ENCODE measurements at regions not wholly inside any gene's neighbourhood (a gene's known extent, or its start where the extent isn't known, plus 50 kb on each side); places are given as distances from the start of the nearest gene placed in this dataset.
A peak's percentile ranks its signal among the peaks of the same experiment; 100 is the strongest.

- H4K8ac ChIP-seq (ENCODE audit: low read depth, low read length): no peak overlapping the region
- H3K23ac ChIP-seq (ENCODE audit: low read length): no peak overlapping the region
- H3K27ac ChIP-seq (ENCODE audit: low read depth, low read length): no peak overlapping the region
- peak; percentile 61 for DNase-seq
- no peak overlapping the region for H2BK5ac ChIP-seq (ENCODE audit: low read length)
- no peaks in the 10 kb centered on the region for H3K27me3 ChIP-seq (ENCODE audit: insufficient read depth, low read length, poor library complexity)
- no peak overlapping the region for H3K56ac ChIP-seq (ENCODE audit: low read length)
- H2BK15ac ChIP-seq (replicated peaks; ENCODE audit: low read depth): no peak overlapping the region
- no peaks in the 10 kb centered on the region for H3K4me1 ChIP-seq (ENCODE audit: control insufficient read depth, low read depth, low read length)
- no peaks in the 10 kb centered on the region for H3K79me1 ChIP-seq (ENCODE audit: low read length)
- H2BK120ac ChIP-seq (ENCODE audit: low read depth, low read length): no peak overlapping the region
- no peaks in the 10 kb centered on the region for H3K36me3 ChIP-seq (ENCODE audit: control insufficient read depth, insufficient read depth, low read length)
- no CpG with 5 or more reads among the region's 6 CpGs for WGBS (ENCODE audit: extremely low coverage, insufficient coverage, low lambda C conversion rate)
- H2AK5ac ChIP-seq (ENCODE audit: low read length): peak overlapping the region; percentile 9
- no peak overlapping the region for H3K4me3 ChIP-seq (ENCODE audit: low read length)
- H3K4ac ChIP-seq (ENCODE audit: low read depth, low read length): no peak overlapping the region
- H4K5ac ChIP-seq (ENCODE audit: low read length): no peak overlapping the region
- H3K4me2 ChIP-seq (ENCODE audit: low read length): no peak overlapping the region
- H3K9ac ChIP-seq (ENCODE audit: low read length): no peak overlapping the region
- H3K79me2 ChIP-seq (ENCODE audit: control insufficient read depth, insufficient read depth, low read length): no peaks in the 10 kb centered on the region
- no peak overlapping the region for H3K18ac ChIP-seq (ENCODE audit: low read length)
Measured at GRCh38 chr3:161559177-161559998, 62.8 kb downstream of the OTOL1 start.

DNA sequence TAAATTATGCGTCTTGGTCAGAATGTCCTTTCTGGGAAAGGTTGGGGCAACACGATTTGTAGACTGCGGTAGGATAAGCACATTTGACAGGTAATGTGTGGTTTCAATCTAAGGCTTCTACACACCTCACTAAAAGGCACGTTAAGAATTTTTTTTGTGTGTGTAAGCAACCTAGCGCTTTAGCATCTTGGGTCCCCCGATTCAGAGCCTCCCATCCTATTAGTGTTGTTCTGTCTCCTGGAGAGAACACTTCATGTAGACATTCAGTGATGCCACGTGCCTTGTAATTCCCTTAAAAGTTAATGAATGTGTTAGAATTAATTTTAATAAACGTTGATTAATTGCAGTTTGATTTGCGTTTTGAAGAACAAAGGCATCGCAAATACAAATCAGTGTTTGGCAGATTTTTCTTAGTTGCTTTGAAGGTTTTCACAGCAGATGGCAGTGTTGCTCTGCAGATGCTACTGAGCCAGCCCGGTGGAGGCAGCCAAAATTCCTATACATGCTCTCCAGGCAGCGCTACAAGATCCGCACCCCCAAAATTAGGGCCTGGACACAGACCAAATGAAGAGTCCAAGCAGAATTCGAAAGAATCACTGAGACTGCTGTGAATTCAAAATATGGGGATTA is 63.5 kb downstream of the OTOL1 start:
- no peak overlapping the region for H3K4me3 ChIP-seq (ENCODE audit: low read length)
- peak overlapping the region; percentile 9 for H2AK5ac ChIP-seq (ENCODE audit: low read length)
- no peak overlapping the region for H2BK120ac ChIP-seq (ENCODE audit: low read depth, low read length)
- no peak overlapping the region for H3K9ac ChIP-seq (ENCODE audit: low read length)
- no peaks in the 10 kb centered on the region for H3K27me3 ChIP-seq (ENCODE audit: insufficient read depth, low read length, poor library complexity)
- no peaks in the 10 kb centered on the region for H3K36me3 ChIP-seq (ENCODE audit: control insufficient read depth, insufficient read depth, low read length)
- H4K5ac ChIP-seq (ENCODE audit: low read length): no peak overlapping the region
- DNase-seq: peak; percentile 70
- H2BK15ac ChIP-seq (replicated peaks; ENCODE audit: low read depth): no peak overlapping the region
- H3K79me1 ChIP-seq (ENCODE audit: low read length): no peaks in the 10 kb centered on the region
- no peaks in the 10 kb centered on the region for H3K4me1 ChIP-seq (ENCODE audit: control insufficient read depth, low read depth, low read length)
- no CpG with 5 or more reads among the region's 14 CpGs for WGBS (ENCODE audit: extremely low coverage, insufficient coverage, low lambda C conversion rate)
- no peak overlapping the region for H3K4ac ChIP-seq (ENCODE audit: low read depth, low read length)
- H3K4me2 ChIP-seq (ENCODE audit: low read length): no peak overlapping the region
- no peak overlapping the region for H3K18ac ChIP-seq (ENCODE audit: low read length)
- no peak overlapping the region for H3K23ac ChIP-seq (ENCODE audit: low read length)
- no peak overlapping the region for H3K27ac ChIP-seq (ENCODE audit: low read depth, low read length)
- no peak overlapping the region for H3K56ac ChIP-seq (ENCODE audit: low read length)
- no peak overlapping the region for H4K8ac ChIP-seq (ENCODE audit: low read depth, low read length)
- H3K79me2 ChIP-seq (ENCODE audit: control insufficient read depth, insufficient read depth, low read length): no peaks in the 10 kb centered on the region
- H2BK5ac ChIP-seq (ENCODE audit: low read length): no peak overlapping the region

DNA sequence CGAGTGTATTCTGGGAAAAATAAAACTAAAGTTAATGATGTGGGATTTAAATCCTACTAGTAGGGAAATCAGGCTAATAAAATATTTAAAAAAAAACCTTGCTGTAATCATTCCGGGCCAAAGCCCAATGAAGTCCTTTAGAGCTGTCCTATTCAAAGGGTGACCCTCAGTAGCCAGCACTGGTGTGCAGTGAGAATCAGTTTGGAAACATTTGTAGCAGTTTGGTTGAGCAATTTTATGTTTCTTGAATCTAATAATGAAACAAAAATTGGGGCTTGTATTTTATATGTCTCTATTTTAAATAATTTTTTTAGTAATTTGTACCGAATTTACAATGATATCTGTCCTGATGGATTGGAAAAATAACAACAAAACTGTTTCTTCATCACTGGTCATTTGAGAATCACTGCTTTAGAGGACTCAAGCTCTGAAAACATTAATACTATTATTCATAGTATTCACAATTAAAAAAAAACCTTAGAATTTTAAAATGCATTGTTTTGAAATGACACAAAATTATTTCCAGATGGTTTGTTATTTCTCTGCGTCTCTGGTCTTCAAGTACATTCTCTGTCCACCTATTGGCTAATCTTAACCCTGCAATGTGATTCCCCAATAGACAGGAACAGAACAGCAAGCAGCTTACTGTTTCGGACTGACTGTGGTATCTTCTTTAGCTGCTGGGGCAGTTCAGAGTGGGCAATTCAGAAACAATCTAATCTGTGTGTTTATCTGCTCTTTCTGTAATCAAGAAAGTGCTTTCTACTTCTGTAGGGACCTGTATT is 71.2 kb downstream of the OTOL1 start:
- Histone ChIP-seq H3K18ac (ENCODE audit: low read length) (no peak overlapping the region), H4K8ac (ENCODE audit: low read depth, low read length) (no peak overlapping the region), H3K79me1 (ENCODE audit: low read length) (no peaks in the 10 kb centered on the region), H3K23ac (ENCODE audit: low read length) (no peak overlapping the region), H2AK5ac (ENCODE audit: low read length) (no peak overlapping the region), H2BK120ac (ENCODE audit: low read depth, low read length) (no peak overlapping the region), H2BK5ac (ENCODE audit: low read length) (no peak overlapping the region), H3K4me2 (ENCODE audit: low read length) (no peak overlapping the region), H3K9ac (ENCODE audit: low read length) (no peak overlapping the region), H2BK15ac (replicated peaks; ENCODE audit: low read depth) (no peak overlapping the region), H3K4me3 (ENCODE audit: low read length) (no peak overlapping the region), H3K36me3 (ENCODE audit: control insufficient read depth, insufficient read depth, low read length) (no peaks in the 10 kb centered on the region), H3K56ac (ENCODE audit: low read length) (no peak overlapping the region), H3K27me3 (ENCODE audit: insufficient read depth, low read length, poor library complexity) (no peaks in the 10 kb centered on the region), H4K5ac (ENCODE audit: low read length) (no peak overlapping the region), H3K27ac (ENCODE audit: low read depth, low read length) (no peak overlapping the region), H3K4me1 (ENCODE audit: control insufficient read depth, low read depth, low read length) (no peaks in the 10 kb centered on the region), H3K79me2 (ENCODE audit: control insufficient read depth, insufficient read depth, low read length) (no peaks in the 10 kb centered on the region), H3K4ac (ENCODE audit: low read depth, low read length) (no peak overlapping the region)
- DNase-seq: peak; percentile 12
- no CpG with 5 or more reads among the region's 5 CpGs for WGBS (ENCODE audit: extremely low coverage, insufficient coverage, low lambda C conversion rate)

DNA sequence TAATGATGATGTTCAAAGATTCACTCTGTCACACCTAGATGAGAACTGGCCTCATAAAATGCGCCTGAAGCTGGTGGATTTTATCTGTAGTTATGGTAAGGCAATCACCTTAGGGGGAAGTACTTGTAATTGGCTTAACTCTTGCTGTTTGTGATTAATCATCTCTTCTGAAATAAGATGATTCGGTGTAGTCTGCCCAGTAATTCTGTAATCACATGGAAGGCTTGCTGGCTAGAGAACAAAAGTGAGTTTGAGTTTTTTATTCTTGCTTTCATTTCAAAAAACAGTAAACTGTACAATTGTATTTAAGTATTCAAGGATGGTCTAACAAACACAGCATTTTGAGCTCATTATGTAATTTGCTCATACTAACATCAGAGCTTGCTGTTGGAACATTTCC is 72.1 kb downstream of the OTOL1 start:
- Histone ChIP-seq H2BK15ac (replicated peaks; ENCODE audit: low read depth) (no peak overlapping the region), H3K56ac (ENCODE audit: low read length) (no peak overlapping the region), H3K4me2 (ENCODE audit: low read length) (no peak overlapping the region), H3K79me2 (ENCODE audit: control insufficient read depth, insufficient read depth, low read length) (no peaks in the 10 kb centered on the region), H4K5ac (ENCODE audit: low read length) (no peak overlapping the region), H2BK5ac (ENCODE audit: low read length) (no peak overlapping the region), H3K23ac (ENCODE audit: low read length) (no peak overlapping the region), H3K4me3 (ENCODE audit: low read length) (no peak overlapping the region), H2AK5ac (ENCODE audit: low read length) (no peak overlapping the region), H3K9ac (ENCODE audit: low read length) (no peak overlapping the region), H3K4me1 (ENCODE audit: control insufficient read depth, low read depth, low read length) (no peaks in the 10 kb centered on the region), H4K8ac (ENCODE audit: low read depth, low read length) (no peak overlapping the region), H3K79me1 (ENCODE audit: low read length) (no peaks in the 10 kb centered on the region), H3K4ac (ENCODE audit: low read depth, low read length) (no peak overlapping the region), H3K36me3 (ENCODE audit: control insufficient read depth, insufficient read depth, low read length) (no peaks in the 10 kb centered on the region), H2BK120ac (ENCODE audit: low read depth, low read length) (no peak overlapping the region), H3K18ac (ENCODE audit: low read length) (no peak overlapping the region), H3K27me3 (ENCODE audit: insufficient read depth, low read length, poor library complexity) (no peaks in the 10 kb centered on the region), H3K27ac (ENCODE audit: low read depth, low read length) (no peak overlapping the region)
- no peak for DNase-seq
- WGBS (ENCODE audit: extremely low coverage, insufficient coverage, low lambda C conversion rate): no CpG with 5 or more reads among the region's 2 CpGs

DNA sequence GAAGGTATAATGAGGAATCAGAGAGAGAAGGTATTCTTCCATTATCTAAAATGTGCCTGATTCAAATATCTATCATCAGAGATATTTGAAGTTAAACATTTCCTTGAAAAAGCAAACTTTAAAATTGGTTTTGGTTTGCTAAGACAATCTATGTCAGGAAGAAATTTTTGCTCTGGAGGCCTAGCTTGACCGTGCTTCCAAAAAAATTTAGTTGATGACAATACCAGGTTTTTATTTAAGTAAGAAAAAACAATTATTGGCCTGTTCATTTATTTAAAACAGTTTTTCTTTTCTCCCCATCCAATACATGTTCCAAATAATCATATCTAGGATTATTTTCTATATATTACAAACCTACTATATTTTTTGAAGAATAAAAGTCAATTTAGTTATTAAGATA is 75.3 kb downstream of the OTOL1 start:
- no CpG with 5 or more reads among the region's 1 CpG for WGBS (ENCODE audit: extremely low coverage, insufficient coverage, low lambda C conversion rate)
- H2BK120ac ChIP-seq (ENCODE audit: low read depth, low read length): no peak overlapping the region
- H3K79me2 ChIP-seq (ENCODE audit: control insufficient read depth, insufficient read depth, low read length): no peaks in the 10 kb centered on the region
- H3K79me1 ChIP-seq (ENCODE audit: low read length): no peaks in the 10 kb centered on the region
- no peak overlapping the region for H3K9ac ChIP-seq (ENCODE audit: low read length)
- no peak overlapping the region for H3K18ac ChIP-seq (ENCODE audit: low read length)
- H3K23ac ChIP-seq (ENCODE audit: low read length): no peak overlapping the region
- no peak overlapping the region for H3K4me2 ChIP-seq (ENCODE audit: low read length)
- H3K4ac ChIP-seq (ENCODE audit: low read depth, low read length): no peak overlapping the region
- H2BK5ac ChIP-seq (ENCODE audit: low read length): no peak overlapping the region
- H3K27me3 ChIP-seq (ENCODE audit: insufficient read depth, low read length, poor library complexity): no peaks in the 10 kb centered on the region
- no peak overlapping the region for H2BK15ac ChIP-seq (replicated peaks; ENCODE audit: low read depth)
- H3K27ac ChIP-seq (ENCODE audit: low read depth, low read length): no peak overlapping the region
- no peak overlapping the region for H2AK5ac ChIP-seq (ENCODE audit: low read length)
- H4K8ac ChIP-seq (ENCODE audit: low read depth, low read length): no peak overlapping the region
- H3K4me3 ChIP-seq (ENCODE audit: low read length): no peak overlapping the region
- H4K5ac ChIP-seq (ENCODE audit: low read length): no peak overlapping the region
- no peak for DNase-seq
- no peaks in the 10 kb centered on the region for H3K36me3 ChIP-seq (ENCODE audit: control insufficient read depth, insufficient read depth, low read length)
- no peaks in the 10 kb centered on the region for H3K4me1 ChIP-seq (ENCODE audit: control insufficient read depth, low read depth, low read length)
- no peak overlapping the region for H3K56ac ChIP-seq (ENCODE audit: low read length)
